Activated T-cell treated with anti-CD3 and anti-CD28 coated beads for 24 hours (primary cell): ENCODE measurements at regions not wholly inside any gene's neighbourhood (a gene's known extent, or its start where the extent isn't known, plus 50 kb on each side); places are given as distances from the start of the nearest gene placed in this dataset.

Experiments
- DNase-seq: peaks from one replicate; pipeline ENCODE4 v3.0.0-alpha.2; 2020; ENCODE audit warnings: low read depth

DNA sequence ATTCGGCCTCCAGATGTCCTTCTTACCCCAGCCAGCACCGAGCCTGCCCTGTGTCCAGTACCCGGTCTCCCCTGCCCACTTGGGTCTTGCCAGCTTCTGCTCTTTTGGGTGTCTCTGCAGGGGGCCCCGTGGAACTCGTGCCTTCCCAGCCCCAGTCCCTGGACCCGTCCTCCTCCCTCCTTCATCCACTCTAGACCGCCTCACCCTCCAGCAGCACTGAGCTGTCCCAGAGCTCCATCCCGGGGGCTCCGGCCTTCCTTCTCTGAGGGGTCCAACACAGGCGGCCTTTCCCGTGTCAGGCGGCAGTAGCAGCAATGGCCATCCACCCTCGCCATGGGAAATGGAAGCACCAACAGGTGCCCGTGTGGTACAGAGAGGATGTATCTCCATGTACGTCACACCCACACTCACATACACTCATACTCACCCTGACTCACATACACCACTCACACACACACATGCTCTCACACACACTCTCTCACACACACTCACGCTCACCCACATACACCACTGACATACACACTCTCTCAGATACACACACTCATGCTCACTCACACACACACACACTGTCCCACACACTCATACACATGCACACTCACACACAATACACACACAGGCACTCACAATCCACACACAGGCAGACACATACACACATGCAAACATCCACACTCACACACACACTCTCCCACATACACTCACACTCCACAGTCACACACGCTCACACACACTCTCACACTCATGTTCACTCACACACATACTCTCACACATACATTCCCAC lies 827.5 kb upstream of the SALL3 start:
- DNase-seq, result no peak

DNA sequence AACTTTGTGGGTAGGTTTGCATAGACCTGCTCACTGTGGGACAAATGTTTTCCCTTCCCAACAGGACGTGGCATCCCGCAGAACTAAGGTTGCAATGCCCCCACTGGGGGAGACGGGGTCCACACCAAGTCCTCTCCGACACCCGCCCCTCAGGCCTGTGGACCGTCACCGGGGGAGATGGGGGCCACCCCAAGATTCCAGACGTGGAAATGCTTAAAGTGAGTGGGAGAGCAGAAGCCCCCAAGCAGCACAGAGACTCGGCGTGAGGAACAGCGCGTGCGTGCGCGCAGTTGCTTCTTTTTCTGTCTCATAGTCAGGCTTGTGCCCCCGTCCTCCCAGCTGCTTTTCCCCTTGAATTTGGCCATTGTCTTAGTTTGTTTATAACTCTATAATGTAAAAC lies 826.3 kb upstream of the SALL3 start:
- DNase-seq, result no peak

DNA sequence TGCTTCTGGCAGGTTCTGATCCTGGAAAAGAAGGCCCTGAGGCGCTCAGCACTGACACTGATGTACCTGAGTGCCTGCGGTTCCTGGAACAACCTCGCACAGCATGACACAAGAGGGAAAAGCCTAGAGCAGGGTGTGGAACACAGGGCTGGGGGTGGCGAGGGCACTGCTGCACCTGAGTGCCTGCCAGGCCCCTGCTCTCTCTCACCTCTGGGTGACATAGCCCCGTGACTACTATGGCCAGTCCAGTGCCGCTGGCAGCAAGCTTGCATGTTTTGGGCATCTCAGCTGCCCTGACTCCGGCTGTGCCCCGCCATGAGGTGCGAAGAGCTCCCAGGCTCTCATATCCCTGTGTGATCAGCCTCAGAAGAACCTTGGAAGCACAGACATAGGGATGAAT lies 825.2 kb upstream of the SALL3 start:
- no peak for DNase-seq

DNA sequence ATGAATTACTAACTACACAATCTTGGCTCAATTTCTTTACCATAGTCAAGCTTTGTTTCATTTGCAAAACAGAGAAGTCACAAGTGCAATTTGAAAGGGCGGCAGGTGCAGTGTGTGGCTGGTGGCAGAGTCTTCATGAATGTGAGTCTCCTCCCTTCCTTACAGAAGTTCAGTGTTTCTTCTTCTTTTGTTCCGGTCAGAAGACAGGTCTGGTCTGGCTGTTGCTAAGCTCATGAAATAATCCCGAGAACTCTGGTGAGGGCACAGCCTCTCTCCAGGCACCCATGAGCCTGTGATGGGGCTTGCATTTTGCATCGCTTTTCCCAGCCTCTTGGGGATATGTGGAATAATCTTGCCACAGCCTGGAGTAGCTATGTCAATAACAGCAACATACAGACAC lies 824.8 kb upstream of the SALL3 start:
- no peak for DNase-seq

DNA sequence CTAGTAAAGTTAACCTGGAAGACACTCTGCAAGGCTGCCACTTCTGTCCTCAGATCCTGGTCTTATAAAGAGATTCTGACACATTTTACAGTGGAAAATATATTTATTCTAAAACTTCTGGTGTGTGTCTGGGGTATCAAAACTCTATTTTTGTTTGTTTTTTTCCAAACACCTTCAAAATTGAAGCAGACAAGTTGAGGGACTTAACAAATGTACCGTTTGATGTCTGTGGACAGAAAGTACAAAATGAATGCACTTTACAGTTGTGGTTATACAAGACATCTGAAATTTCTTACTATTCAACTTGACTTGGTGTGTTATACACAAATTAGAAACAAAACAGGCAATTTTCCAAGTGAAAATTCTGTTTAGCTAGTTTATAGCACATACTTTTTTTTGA lies 823.2 kb upstream of the SALL3 start:
- no peak for DNase-seq

DNA sequence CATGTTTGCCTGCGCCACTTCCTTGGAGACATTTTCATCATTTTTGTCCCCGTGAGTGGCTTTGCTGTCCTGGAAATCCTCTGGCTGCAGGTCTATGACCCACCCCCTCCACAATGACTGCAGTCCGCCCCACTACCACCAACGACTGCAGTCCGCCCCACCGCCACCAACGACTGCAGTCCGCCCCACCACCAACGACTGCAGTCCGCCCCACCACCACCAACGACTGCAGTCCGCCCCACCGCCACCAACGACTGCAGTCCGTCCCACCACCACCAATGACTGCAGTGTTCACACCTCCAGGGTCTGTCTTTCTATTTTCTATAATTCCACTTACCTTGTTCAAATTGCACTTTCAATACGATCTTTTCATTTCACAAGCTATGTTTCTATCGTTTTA lies 820.7 kb upstream of the SALL3 start:
- DNase-seq, result no peak

DNA sequence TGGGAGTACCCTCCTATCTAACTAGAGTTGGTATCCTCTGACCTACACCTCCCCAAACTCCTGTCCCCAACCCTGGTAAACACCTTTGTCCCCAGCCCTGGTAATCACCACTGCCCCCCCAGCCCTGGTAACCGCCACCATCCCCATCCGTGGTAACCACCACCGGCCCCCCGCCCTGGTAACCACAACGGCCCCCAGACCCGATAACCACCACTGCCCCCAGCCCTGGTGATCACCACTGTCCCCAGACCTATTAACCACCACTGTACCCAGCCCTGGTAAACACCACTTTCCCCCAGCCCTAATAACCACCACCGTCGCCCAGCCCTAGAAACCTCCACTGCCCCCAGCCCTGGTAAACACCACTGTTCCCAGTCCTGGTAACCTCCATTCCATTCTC lies 820.2 kb upstream of the SALL3 start:
- DNase-seq, result no peak

DNA sequence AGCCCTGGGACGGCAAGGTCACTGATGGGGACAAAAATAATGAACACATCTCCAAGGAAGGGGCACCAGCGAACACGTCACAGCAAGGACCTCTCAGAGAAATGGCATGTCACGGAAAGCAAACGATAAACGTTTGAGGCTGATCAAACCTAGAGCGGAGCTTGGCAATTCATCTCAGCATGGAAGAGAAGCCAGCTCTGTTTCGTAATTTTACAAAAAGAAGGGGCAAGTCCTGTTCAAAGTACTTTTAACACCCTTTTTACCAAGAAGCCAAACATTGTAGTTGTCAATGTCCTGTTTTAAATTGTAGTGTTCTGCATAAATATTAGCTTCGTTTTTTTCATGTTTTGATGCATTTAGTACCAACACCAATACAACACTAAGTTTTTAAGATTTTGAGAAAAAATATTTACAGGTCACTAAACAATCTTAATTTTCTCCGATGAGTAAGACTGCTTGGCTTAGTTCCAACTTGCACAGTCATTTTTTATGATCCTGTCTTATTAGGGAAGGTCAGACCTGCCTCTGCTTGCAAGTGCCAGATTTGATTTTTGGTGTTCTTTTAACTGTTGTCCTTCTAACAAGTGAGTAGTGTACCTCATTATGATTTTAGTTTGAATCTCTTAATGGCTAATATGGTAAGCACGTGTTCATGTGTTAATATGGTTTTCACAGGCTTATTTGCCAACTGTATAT lies 818.5 kb upstream of the SALL3 start:
- DNase-seq, result no peak

DNA sequence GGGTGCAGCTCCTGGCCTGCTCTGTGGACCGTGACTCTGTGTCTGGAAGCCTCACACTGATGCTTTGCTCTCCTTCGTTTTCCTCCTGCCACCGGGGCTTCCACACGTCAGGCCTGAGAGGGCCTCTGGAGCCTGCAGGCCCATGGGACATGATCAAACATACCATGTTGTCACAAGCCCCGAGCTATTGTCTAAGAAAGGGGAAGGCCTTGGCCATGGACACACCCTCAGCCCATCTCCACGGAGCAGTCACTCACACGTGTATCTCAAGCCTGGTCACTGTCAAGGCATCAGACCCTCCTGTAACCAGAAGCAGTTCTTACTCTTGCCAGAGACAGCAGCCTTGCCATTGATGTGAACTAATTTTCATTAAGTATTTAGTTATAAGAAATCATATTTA lies 814.1 kb upstream of the SALL3 start:
- DNase-seq, result no peak

DNA sequence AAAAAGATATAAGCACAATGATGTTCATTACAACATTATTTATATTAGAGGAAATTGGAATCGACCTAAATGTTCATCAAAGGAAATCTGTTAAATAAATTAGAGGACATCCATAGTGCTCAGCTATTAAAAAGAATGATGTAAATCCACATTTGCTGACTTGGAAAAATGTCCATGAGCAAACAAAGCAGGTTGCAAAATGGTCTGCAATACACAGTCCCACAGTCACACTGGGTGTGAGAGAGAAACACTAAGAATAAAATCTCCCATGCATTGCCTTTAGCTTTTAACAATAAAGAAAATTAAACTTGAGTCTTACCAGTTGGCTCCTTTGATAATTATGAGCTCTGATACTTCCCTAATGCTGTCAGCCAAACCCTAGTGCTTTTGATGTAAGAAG lies 811.1 kb upstream of the SALL3 start:
- no peak for DNase-seq

DNA sequence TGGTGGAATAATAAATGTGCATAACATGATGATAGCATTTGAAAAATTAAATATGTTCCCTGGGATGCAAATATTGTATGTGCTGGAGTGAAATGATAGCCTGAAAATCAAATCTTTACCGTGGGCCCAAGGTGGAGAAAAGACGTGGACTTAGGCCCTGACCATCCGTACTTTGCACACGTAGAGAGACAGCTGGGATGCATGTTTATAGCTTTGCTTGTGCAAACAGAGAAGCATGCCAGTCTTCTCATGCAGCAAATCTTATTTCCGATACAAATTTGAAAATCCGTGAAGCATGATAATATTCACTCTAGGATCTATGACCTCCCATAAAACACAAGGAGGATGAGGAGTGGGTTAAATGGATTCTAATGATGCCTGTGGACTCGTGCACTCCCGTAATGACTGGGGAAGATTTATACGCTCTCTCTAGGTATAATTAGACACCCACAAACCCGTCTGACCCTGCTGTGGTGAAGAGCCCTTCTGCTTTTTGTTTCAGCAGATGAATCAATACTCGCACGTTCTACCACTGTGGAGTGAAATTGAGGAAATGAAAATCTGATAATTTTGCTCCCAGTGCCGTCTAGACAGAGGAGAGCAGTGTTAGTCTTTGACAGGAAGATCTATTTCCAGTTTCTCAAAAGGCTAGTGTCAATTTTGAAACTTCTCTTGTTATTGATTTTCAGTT lies 810.3 kb upstream of the SALL3 start:
- DNase-seq, result no peak

DNA sequence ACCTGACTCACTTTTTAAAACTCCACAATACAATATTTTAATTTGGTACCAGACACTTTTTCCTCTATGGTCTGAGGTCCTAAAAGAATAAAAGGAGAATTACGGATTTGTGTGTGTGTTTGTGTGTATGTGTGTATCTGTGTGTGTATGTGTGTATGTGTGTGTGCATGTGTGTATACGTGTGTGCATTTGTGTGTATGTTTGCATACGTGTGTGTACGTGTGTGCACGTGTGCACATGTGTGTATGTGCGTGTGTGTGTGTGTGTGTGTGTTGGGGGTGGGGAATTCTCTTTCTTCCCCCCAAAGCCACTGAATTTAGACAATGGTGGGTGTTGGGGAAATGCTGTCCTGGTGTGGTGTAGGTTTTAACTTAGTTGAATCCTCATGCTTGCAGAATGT lies 807.7 kb upstream of the SALL3 start:
- no peak for DNase-seq

DNA sequence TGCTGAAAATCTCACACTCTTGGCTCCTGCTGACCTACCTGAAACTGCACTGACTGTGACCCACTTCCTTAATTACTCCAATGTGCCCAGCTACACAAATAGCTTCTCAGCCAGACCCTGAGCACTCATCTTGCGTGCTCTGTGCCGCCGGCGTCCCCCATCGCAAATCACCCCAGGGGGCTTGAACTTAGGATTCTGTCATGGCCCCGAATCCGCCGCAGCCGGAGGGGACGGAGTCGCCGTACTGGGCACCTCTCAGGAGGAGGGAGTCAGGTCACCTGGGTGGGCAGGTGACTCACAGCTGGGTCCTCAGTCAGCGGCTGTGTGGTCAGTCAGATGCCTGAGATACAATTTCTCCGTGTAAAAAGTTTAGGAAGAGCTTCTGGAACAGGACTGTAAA lies 804.9 kb upstream of the SALL3 start:
- DNase-seq, result no peak

DNA sequence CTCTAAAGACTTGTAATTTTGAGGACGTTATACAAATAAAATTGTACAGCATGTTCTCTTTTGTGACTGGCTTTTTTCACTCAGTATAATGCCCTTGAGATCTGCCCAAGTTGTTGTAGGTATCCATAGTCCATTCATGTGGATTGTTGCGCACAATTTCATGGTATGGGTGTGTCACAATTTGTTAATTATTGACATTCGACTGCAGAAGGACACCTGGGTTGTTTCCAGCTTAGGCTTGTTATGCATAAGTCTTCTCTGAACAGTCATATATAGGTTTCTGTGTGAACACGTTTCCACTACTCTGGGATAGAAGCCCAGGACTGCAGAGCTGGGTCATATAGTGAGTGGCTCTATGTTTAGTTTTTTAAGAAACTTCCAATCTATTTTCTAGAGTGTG lies 800.8 kb upstream of the SALL3 start:
- no peak for DNase-seq

DNA sequence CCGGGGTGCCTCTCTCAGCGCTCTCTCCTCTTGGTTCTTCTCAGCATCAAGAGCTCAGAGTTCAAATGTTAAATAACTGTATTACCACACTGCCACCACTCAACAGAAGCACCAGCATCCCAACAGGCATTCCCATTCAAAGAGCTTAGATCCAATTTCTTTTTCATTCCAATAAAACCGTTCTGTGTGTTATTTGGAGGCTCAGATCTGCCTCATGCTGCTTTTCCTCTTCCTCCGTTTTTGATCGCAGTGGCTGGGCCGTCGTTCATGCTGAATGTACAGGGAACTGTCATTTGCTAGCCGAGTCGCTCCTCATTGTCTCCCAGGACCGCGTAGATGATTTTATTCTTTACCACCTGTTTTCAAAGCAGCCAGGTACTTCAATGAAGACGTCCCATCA lies 798.9 kb upstream of the SALL3 start:
- no peak for DNase-seq

DNA sequence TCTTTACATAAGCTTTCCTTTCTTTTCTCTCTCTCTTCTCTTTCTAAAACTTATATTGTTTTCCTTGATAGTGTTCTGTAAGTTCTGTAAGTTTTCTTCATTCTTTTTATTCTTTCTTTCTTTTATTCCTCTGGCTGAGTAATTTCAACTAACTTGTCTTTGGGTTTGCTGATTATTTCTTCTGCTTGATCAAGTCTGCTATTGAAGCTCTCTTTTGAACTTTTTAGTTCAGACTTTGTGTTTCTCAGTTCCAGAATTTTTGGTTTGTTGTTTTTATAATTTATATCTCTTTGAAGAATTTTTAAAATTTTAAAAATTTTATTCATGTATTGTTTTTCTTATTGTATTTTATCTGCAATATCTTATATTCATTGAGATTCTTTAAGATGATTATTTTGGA lies 795.8 kb upstream of the SALL3 start:
- DNase-seq, result no peak

DNA sequence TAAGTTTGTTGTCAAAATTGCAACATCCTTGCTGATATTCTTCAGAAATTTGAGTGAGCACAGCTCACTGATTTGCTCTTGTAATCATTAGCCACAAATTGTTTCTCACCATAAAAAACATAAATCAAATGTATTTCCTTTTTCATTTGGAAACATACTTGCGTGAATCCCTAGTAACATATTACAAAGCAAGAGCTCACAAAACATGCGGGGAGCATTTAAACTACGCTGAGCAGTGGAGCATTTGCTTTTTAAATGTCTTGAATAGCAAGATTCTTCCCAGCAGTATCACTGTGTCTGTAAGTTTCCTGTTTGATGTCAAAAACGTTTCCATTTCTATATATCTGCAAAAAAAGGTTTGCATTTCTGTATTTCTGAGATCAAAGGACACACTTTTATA lies 788.3 kb upstream of the SALL3 start:
- no peak for DNase-seq

DNA sequence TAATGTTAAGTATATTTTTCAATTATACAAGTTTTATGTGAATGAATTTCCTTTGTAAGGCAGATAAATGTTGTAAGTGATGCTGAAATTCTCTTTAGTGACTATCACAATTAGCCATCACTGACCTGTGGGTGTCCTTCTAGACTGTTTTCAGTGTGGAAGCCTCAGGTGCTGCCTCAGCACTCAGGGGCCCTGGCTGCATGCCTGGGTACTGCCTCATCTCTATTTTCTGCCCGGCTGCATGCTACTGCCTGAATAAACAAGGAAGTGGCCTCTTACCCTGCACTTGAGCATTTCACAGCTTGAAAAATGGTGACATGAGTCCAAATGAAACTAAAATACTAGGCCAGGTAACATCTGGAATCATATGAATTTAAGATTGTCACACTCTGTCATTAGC lies 787.6 kb upstream of the SALL3 start:
- no peak for DNase-seq

DNA sequence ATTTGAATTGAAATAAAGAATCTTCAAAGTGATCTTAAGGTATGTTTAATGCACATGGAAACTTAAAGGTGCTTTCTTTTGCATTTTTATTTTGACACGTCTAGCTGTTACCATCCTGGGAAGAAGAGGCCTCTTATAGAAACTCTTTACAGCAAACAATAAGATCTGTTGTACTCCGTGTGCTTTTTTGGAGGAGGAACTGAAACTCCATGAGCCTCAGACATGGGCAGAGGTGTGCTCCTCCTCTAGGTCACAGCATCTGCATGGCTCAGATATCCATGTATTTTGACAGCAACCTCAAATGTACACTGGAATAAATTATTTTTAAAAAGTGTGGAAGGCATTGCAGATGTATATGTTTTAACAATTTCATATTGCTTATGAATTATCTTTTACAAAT lies 783.3 kb upstream of the SALL3 start:
- no peak for DNase-seq

DNA sequence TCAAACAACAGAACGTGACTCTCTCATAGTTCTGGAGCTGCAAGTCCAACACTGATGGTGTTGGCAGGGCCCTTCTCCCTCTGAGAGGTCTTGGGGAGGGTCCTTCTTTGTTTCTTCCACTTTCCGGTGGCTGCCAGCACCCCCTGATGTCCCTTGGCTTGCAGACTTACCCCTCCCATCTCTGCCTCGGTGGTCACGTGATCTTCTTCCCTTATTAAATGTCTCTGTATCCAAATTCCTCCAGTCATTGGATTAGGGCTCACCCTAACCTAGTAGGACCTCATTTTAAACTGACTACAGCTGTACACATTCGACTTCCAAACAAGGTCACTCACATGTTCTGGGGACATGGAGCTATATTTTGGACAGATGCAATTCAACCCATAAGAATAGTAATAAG lies 780.6 kb upstream of the SALL3 start:
- no peak for DNase-seq

DNA sequence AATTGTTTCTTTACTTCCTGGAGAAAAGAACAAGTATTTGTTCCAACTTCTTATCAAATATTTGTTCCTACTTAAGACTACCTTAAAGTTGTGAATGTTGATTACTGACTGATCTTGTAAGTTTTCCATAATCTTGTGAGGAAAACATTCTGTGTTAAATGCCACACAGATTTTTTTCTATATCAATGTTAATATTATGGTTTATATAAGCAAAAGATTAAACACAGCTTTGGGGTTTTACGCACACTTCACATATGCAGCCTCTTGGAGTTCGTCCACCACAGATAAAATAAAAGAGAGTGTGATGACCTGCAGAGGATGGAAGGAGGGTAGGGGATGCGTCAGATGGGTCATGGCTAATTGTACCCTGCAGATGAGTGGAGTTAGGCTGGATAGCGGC lies 780.0 kb upstream of the SALL3 start:
- no peak for DNase-seq

DNA sequence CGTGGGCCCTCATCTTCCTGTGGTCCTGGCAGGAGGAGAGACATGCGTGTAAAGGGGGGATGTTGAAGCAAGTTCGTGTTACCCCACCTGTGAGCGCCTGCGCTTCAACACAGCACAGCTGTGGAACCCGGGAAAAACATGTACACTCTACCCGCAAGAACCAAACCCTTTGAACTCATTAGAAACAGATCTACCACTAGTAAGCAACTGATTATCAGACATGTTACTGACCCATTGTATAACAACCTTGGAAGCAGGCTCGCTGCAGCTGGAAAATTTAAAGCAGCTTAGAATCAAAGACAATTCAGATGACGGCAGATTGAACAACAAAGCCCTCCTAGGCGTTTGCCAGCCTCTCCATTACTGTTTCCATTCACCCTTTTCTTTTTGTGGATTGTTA lies 771.7 kb upstream of the SALL3 start:
- no peak for DNase-seq

DNA sequence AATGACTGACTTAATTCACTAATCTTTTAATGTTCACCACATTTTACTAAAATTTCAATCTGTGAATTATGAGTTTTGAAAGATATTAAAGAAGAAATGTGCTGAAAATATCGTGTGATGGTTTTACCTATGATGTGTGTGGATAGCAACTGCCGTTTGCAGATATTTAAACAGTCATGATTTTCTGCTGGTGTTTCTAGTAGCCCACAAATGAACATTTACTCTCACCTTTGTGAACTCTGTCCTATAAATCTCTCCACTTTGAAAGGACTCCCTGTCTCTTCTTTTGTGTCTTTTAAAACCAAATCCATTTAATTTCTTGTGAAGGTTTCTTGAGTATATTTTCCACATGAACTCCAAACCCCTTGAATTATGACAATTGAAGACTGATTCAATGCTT lies 771.2 kb upstream of the SALL3 start:
- DNase-seq, result no peak
